ENCODE measurements at regions not wholly inside any gene's neighbourhood (a gene's known extent, or its start where the extent isn't known, plus 50 kb on each side); places are given as distances from the start of the nearest gene placed in this dataset.

DNA sequence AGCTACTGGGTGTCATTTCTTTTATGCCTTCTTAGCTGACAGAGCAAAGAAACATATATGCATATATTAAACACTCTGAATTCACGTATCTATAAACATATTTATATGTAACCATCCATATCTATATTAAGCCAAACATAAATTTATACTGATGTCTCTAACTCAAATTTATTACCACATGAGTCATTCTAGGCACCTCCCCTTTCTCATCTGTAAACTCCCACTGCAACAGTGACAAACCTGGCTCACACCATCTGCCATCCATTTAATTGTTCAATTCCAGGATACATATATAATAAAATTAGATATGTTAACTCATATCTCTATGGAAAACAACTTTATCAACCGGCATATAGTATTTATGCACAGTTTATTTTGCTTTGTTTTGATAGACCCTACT lies 722.3 kb downstream of the SORCS1 start:
- FAIRE-seq (no peak), DNase-seq (ENCODE audit: low read depth in 1 of 2, low spot score in 2 of 2) (no peak)
- no peak overlapping the region for H4K91ac ChIP-seq (replicated peaks; ENCODE audit: insufficient read length, low read length)
- H4K5ac ChIP-seq (ENCODE audit: insufficient read length, low read depth, low read length): no peak overlapping the region
- no peak overlapping the region for H3K9ac ChIP-seq (replicated peaks in 1 of 4; ENCODE audit: extremely low read depth in 1 of 4, low read depth in 3 of 4, low read length in 3 of 4)
- TF ChIP-seq CBX5 (IDR thresholded peaks at IDR 0.05; ENCODE audit: low read depth, low read length) (no peak), RNF2 (IDR thresholded peaks at IDR 0.05; ENCODE audit: borderline replicate concordance, low read depth, low read length, missing control alignments, poor library complexity, severe bottlenecking) (no peak), SIN3A (conservative IDR thresholded peaks at IDR 0.05 in 1 of 2, IDR thresholded peaks at IDR 0.05 in 1 of 2; ENCODE audit: low read depth in 1 of 2, low read length in 2 of 2) (no peak), MAFK (IDR thresholded peaks at IDR 0.05; ENCODE audit: low read depth, low read length) (no peak), JUND (IDR thresholded peaks at IDR 0.05; ENCODE audit: low read length) (no peak), SUZ12 (IDR thresholded peaks at IDR 0.05; ENCODE audit: low read length) (no peak), BACH1 (IDR thresholded peaks at IDR 0.05; ENCODE audit: low read length) (no peak), EGR1 (IDR thresholded peaks at IDR 0.05; ENCODE audit: borderline replicate concordance, low read depth, low read length) (no peak), RXRA (IDR thresholded peaks at IDR 0.05; ENCODE audit: insufficient read depth, low read depth, low read length) (no peak), TCF12 (IDR thresholded peaks at IDR 0.05; ENCODE audit: low read depth, low read length) (no peak)
- no peak overlapping the region for H4K8ac ChIP-seq (ENCODE audit: extremely low read depth, insufficient read depth, low read length)
- H3K56ac ChIP-seq (replicated peaks; ENCODE audit: insufficient read length, low read depth, low read length): no peak overlapping the region
- no peaks in the 10 kb centered on the region for H3K79me1 ChIP-seq (ENCODE audit: low read depth, low read length)
- no peaks in the 10 kb centered on the region for H3K4me1 ChIP-seq (replicated peaks in 1 of 4; ENCODE audit: control insufficient read depth in 3 of 4, insufficient read depth in 4 of 4, low read length in 3 of 4)
- H4K20me1 ChIP-seq (replicated peaks in 1 of 2; ENCODE audit: control insufficient read depth in 1 of 2, insufficient read depth in 2 of 2, low read length in 2 of 2): no peaks in the 10 kb centered on the region
- no peak overlapping the region for H2BK20ac ChIP-seq (ENCODE audit: low read length)
- ChIA-PET CTCF (ENCODE audit: partially characterized antibody) (no interaction called here), POLR2A (ENCODE audit: partially characterized antibody) (no interaction called here)
- no peak overlapping the region for H2BK12ac ChIP-seq (ENCODE audit: low read depth, low read length)
- H2BK5ac ChIP-seq (ENCODE audit: low read depth, low read length): no peak overlapping the region
- no peaks in the 10 kb centered on the region for H3K36me3 ChIP-seq (ENCODE audit: control insufficient read depth in 2 of 4, insufficient read depth in 4 of 4, low read length in 3 of 4)
- H2AK5ac ChIP-seq (ENCODE audit: low read depth, low read length): no peak overlapping the region
- 85% methylated on average over 2 of the region's 2 CpGs; no CpG with 5 or more reads in 1 of the 2 experiments for WGBS, 2 experiments (ENCODE audit: extremely low coverage in 1 of 2, insufficient coverage in 1 of 2, insufficient read length in 1 of 2, insufficient replicate concordance in 2 of 2, low coverage in 1 of 2, low lambda C conversion rate in 2 of 2, missing lambda C conversion rate in 1 of 2)
- H3K4me3 ChIP-seq (ENCODE audit: extremely low read depth in 1 of 4, insufficient read depth in 2 of 4, low read depth in 3 of 4, low read length in 4 of 4): no peak overlapping the region
- no peaks in the 10 kb centered on the region for H3K27me3 ChIP-seq (replicated peaks in 1 of 4; ENCODE audit: control insufficient read depth in 3 of 4, extremely low read depth in 1 of 4, insufficient read depth in 3 of 4, low read length in 3 of 4)
- H2BK120ac ChIP-seq (replicated peaks; ENCODE audit: low read depth, low read length): no peak overlapping the region
- no peak overlapping the region for H3K18ac ChIP-seq (ENCODE audit: extremely low read depth, low read length)
- no peak overlapping the region for H3K27ac ChIP-seq (ENCODE audit: low read depth, low read length)
- H2BK15ac ChIP-seq (ENCODE audit: low read length): no peak overlapping the region
- H3K14ac ChIP-seq (ENCODE audit: insufficient read length): no peak overlapping the region
- no peak overlapping the region for H2AFZ ChIP-seq (ENCODE audit: low read length)
- no peak overlapping the region for H3K23ac ChIP-seq (ENCODE audit: insufficient read length)
- H3K4ac ChIP-seq (replicated peaks; ENCODE audit: insufficient read length, low read depth, low read length): no peak overlapping the region
- H3K23me2 ChIP-seq (ENCODE audit: low read depth, low read length): no peaks in the 10 kb centered on the region; the same call in 1 of the 2 replicates
- no peaks in the 10 kb centered on the region for H3K9me3 ChIP-seq (ENCODE audit: insufficient read depth in 2 of 2, low read depth in 1 of 2, low read length in 1 of 2)
- H3K79me2 ChIP-seq (ENCODE audit: control insufficient read depth in 1 of 2, insufficient read depth in 2 of 2, low read length in 2 of 2): no peaks in the 10 kb centered on the region
- no peak overlapping the region for H3K4me2 ChIP-seq (ENCODE audit: insufficient read depth in 1 of 2, low read depth in 2 of 2, low read length in 2 of 2)
